ENCODE measurements at regions not wholly inside any gene's neighbourhood (a gene's known extent, or its start where the extent isn't known, plus 50 kb on each side); places are given as distances from the start of the nearest gene placed in this dataset.

- TF ChIP-seq CTCF (IDR thresholded peaks at IDR 0.05; ENCODE audit: borderline replicate concordance, extremely low read depth, low read length, poor library complexity, severe bottlenecking) (no peak), EZH2 (IDR thresholded peaks at IDR 0.05; ENCODE audit: borderline replicate concordance, low read depth, low read length, severe bottlenecking) (no peak)
Observed at GRCh38 chr14:71372411-71372838, 465.2 kb downstream of the PCNX1 start.

Data from DND-41 (cell line).